GM18498 (cell line): ENCODE measurements at regions not wholly inside any gene's neighbourhood (a gene's known extent, or its start where the extent isn't known, plus 50 kb on each side); places are given as distances from the start of the nearest gene placed in this dataset.
"Not testable (repeated sequence)": the region's sequence is repeated elsewhere in the genome, so short reads cannot be mapped to it uniquely, and the experiment has no call there.

ENCODE experiments used
- ATAC-seq: cut with Tn5 transposase; IDR thresholded peaks from one replicate; pipeline ENCODE4 v1.9.1; 2021; ENCODE audit warnings: mild to moderate bottlenecking, moderate library complexity; ENCODE audit not compliant: unreplicated experiment

- ATAC-seq = no peak
Measured at GRCh38 chr6:23608931-23609435, 517.0 kb upstream of the NRSN1 start.

GRCh38 chr6:23611776-23612381 is 514.1 kb upstream of the NRSN1 start:
- ATAC-seq = no peak

GRCh38 chr6:23618366-23618765 is 507.6 kb upstream of the NRSN1 start:
- ATAC-seq = no peak

GRCh38 chr6:23620911-23621401 is 505.1 kb upstream of the NRSN1 start:
- no peak for ATAC-seq

- ATAC-seq = no peak
Measured at GRCh38 chr6:23630726-23631635, 495.0 kb upstream of the NRSN1 start.

- ATAC-seq = no peak
Measured at GRCh38 chr6:23633996-23634395, 492.0 kb upstream of the NRSN1 start.

- no peak for ATAC-seq
Measured at GRCh38 chr6:23635150-23635549, 490.9 kb upstream of the NRSN1 start.

GRCh38 chr6:23637296-23637695 is 488.7 kb upstream of the NRSN1 start:
- no peak for ATAC-seq

GRCh38 chr6:23642849-23643248 is 483.2 kb upstream of the NRSN1 start:
- no peak for ATAC-seq

- no peak for ATAC-seq
Measured at GRCh38 chr6:23647045-23647444, 479.0 kb upstream of the NRSN1 start.

GRCh38 chr6:23650676-23651075 is 475.3 kb upstream of the NRSN1 start:
- no peak for ATAC-seq

GRCh38 chr6:23654745-23655144 is 471.3 kb upstream of the NRSN1 start:
- ATAC-seq = no peak

GRCh38 chr6:23655525-23655924 is 470.5 kb upstream of the NRSN1 start:
- no peak for ATAC-seq

- no peak for ATAC-seq
Measured at GRCh38 chr6:23656255-23657194, 469.5 kb upstream of the NRSN1 start.

- no peak for ATAC-seq
Measured at GRCh38 chr6:23659125-23659524, 466.9 kb upstream of the NRSN1 start.

- no peak for ATAC-seq
Measured at GRCh38 chr6:23661549-23661948, 464.5 kb upstream of the NRSN1 start.

- ATAC-seq = no peak
Measured at GRCh38 chr6:23663096-23663495, 462.9 kb upstream of the NRSN1 start.

GRCh38 chr6:23663652-23664051 is 462.4 kb upstream of the NRSN1 start:
- ATAC-seq = no peak

GRCh38 chr6:23665911-23666310 is 460.1 kb upstream of the NRSN1 start:
- not testable (repeated sequence) for ATAC-seq

- no peak for ATAC-seq
Measured at GRCh38 chr6:23672737-23673136, 453.3 kb upstream of the NRSN1 start.

- no peak for ATAC-seq
Measured at GRCh38 chr6:23678626-23679025, 447.4 kb upstream of the NRSN1 start.
